C1 segment of cervical spinal cord (tissue), 14 donors: ENCODE measurements at regions not wholly inside any gene's neighbourhood (a gene's known extent, or its start where the extent isn't known, plus 50 kb on each side); places are given as distances from the start of the nearest gene placed in this dataset.
A peak's percentile ranks its signal among the peaks of the same experiment; 100 is the strongest.

ENCODE experiments used
- DNase-seq, 14 donors: peaks; one replicate each; lab custom pipeline; 2025; lab: John Stamatoyannopoulos, UW

DNA sequence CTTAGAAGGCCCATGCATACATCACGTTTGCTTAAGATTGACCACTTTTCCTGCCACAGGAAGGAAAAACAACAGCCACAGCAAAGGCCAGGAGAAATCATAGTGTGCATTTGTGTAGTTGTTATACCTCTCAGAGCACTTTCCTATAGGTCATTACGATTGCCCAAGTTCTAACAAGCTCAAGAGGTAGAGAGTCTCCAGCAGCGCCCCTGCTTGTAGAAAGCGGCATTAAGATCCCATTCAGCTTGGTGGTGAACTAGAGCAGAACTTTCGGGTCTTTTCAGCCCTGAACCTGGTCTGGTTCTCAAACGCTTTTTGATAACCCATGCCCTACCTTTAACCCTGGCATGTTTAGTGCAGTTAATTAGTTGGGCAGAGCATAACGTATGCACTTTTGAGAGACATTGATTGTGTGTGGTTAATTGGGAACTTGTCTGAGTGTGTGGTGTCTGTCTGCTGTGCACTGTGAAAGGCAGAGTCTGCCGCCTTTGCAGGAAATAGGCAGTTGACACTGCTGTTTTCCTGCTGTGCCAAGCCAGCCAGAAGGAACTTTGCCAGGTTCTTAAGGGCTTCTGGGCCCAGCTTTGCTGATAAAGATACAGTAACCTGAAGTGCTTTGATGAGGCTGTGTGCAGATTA lies 109.9 kb upstream of the CLMP start:
- no peak for DNase-seq

- no peak for DNase-seq
Observed at GRCh38 chr11:123303924-123304323, 108.9 kb upstream of the CLMP start.

DNA sequence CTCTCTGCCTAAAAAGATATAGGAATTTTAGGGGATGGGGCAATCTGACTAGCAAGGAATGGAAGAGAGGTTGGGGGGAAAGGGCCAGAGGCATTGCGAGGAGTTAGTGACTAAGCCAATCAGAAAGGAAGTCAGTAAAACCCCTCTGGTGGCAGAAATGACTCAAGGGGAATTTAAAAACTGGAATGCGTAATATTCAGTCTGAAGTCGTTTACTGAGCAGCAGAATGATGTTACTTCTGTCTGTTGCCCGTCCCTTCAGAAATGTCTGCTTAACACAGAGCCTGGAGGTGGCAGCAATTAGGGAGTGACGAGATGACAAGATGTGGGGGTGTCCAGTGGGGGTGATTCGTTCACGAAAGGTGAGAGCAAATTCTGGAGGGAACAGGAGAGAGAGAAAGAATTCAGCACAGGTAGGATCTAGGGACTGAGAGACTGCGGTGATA lies 107.7 kb upstream of the CLMP start:
- no peak for DNase-seq

DNA sequence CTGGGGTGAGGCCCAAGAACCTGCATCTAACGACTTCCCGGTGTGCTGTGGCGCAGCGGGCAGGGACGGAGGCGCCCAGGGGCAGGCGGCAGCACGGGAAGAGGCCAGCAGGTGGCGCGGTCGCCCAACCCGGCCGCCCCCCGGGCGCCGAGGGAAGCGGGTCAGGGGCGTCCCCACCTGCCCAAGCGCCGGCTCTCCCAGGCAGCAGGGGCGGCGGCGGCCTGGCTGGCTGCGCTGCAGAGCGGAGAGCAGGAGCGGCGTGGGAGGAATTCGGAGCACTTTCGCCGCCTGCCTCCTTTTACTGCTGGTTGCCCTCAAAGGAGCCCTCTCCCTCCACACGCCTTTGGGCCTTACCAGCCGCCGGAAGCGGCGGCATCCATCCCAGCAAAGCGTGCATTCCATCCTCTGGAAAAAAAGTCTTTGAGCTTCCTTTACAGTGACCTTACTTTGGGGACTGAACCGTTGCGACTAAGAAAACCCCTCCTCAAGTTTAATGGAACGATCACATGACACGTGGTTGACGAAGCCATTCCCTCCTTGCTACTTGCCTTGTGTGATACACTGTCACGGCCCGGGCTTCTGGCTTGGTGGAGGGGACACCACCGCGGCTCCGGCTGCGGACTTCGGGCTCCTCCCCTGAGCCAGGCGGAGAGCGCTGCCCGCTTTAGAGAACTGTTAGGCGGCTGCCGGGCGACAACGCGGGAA lies 106.8 kb upstream of the CLMP start:
- DNase-seq, result peak in 13 of 14 donors; percentile 13 to 76 (median 49)

DNA sequence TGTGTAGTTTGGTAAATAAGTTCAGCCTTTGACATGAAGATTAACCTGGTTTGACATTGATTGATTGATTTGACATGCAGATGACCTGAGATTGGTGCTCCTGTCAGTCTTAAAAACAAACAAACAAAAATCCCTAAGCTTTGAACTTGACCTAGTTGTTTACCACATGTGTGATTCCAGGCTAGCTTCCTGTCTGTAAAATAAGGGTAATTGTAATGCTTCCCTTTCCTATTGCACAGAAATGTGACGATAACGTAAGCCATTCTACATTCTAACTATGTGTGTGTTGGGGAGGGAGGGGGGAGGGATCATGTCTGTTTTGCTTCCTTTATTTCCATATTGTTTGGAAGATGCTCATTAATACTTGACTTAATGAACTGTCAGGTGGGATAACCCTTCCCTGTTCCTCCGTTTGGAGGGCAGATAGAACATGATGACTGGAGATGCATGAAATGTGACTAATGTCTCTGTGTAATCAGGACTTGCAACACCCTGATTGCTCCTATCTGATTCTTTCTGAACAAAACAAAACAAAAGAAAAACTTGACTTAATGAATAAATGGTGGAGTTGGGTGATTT lies 106.1 kb upstream of the CLMP start:
- no peak for DNase-seq

GRCh38 chr11:123299721-123300120 lies 104.7 kb upstream of the CLMP start:
- DNase-seq, result peak in 1 of 14 donors; percentile 49

GRCh38 chr11:123298488-123299447 lies 103.7 kb upstream of the CLMP start:
- DNase-seq, result no peak

- no peak for DNase-seq
Observed at GRCh38 chr11:123292647-123293046, 97.6 kb upstream of the CLMP start.

- no peak for DNase-seq
Observed at GRCh38 chr11:123291201-123291869, 96.3 kb upstream of the CLMP start.

DNA sequence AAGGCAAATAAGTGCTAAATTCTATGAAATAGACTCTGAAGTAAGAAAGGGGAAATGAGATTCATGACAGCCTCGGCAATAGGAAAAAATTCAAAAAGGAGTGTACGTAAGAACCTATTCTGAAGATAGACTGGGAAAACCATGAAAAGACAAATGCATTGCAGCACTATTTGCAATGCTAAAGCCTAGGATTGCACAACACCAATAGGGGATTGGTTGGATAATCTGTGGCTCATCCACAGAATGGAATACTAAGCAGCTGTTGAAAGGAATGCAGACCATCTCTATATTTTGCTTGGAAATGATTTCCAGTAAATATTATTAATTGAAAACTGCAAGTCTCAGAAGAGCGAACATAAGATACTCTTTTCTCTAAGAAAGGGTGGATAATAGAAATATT lies 91.7 kb upstream of the CLMP start:
- DNase-seq, result no peak

- DNase-seq, result no peak
Observed at GRCh38 chr11:123286255-123286654, 91.2 kb upstream of the CLMP start.

GRCh38 chr11:123284454-123284853 lies 89.4 kb upstream of the CLMP start:
- no peak for DNase-seq

DNA sequence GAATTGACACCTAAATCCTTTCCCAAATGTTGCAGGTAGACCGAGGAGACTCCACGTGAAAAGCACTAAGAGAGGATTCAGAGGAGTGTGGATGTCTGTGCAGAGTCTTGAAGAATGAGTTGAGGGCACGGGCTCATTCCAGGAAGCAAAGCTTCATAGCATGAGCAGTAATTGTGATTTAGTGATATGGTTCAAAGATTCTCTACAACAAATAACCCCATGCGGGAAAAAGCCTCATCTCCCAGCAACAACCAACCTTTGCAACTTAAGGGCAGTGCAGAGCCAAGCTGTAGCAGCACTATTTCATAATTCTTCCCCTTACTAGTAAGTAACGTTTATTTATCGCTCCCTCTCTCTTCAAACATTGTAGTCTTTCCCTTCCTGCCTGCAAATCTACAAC lies 87.5 kb upstream of the CLMP start:
- DNase-seq, result no peak

- no peak for DNase-seq
Observed at GRCh38 chr11:123273616-123274015, 78.6 kb upstream of the CLMP start.

GRCh38 chr11:123272565-123272964 lies 77.5 kb upstream of the CLMP start:
- no peak for DNase-seq

GRCh38 chr11:123268156-123268555 lies 73.1 kb upstream of the CLMP start:
- no peak for DNase-seq

DNA sequence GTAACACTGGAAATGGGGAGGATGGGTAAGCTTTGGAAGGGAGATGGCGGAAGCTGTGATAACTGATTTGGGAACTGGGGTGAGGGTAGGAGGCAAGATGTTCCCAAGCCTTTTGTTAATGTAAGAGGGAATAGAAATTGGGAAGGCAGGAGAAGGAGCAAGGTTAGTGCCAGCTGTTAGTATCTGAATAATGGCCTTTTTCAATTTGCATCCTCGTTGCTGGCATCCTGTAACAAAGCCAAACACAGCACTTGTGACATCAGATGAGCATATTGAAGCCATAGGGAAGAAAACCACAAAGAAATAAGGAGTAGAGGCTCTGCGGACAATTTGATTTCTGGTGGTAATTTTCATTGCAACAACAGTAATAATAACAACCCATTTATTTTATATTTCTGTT lies 70.9 kb upstream of the CLMP start:
- no peak for DNase-seq

DNA sequence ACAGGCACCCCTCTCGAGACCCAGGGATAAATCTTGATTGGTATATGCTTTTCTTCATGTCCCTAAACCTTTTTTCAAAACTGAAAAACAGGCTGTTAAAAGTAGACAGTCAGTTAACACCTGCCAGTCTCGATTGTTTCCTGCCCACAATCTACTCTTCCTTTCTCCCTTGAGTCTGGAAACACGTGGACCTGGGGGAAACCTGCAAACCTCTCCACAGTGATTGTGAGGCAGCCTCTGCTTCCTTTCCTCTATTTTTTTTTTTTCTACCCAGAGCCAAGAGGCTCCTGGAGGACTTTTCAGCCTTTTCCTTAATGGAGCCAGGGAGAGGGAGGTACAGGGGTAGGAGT lies 69.4 kb upstream of the CLMP start:
- DNase-seq, result no peak

DNA sequence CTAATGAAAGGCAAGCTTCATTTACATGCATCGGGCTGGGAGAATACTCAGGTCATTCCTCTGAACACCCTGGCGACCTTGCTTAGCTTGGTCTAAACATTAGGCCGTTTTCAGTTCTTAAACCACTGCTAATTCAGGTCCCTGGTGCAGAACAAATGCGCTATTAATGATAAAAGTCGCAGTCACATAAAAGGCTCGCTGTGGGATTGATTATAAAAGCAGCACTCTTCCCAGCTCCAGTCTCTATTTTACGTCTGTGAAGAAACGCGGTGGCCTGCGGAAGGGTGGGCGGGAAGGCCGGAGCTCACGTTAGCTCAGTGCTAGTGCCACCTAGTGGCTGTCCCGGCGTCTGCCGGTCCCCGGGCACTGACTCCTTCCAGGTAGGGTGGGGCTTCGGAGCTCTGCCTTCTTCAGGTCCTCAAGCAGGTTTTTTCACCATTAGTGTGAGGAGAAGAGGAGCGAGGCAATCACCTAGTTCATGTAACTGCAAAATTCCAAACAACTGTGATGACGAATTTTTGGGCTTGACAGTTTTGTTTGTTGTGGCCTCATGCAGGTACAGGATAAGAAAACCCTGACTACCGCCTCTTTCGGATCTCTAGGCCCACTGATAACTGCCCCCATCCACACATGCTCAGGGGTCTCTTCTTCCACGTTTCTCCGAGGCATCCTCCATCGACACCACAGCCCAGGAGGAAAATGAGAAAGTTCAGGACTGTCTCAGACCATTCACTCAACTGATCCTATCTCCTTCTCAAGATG lies 66.5 kb upstream of the CLMP start:
- peak in 12 of 14 donors; percentile 25 to 87 (median 44) for DNase-seq

DNA sequence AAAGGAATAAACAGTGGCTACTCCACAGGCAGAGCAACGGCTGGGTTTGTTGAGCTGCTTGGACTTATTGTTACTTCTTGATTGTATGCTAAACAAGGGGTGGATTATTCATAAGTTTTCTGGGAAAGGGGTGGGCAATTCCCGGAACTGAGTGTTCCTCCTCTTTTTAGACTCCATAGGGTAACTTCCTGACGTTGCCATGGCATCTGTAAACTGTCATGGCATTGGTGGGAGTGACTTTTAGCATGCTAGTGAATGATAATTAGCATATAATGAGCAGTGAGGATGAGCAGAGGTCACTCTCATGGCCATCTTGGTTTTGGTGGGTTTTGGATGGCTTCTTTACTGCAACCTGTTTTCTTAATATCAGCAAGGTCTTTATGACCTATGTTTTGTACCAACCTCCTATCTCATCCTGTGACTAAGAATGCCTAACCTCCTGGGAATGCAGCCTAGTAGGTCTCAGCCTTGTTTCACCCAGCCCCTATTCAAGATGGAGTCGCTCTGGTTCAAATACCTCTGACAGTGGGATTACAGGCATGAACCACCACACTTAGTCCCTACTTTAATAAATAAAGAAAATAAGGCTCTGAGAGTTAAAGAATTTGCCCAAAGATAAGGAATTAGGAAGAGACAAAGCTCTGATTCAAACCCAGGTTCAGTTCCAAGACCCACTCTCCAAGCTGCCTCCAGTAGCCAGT lies 65.6 kb upstream of the CLMP start:
- no peak for DNase-seq
